GM18519 (cell line): ENCODE measurements at regions not wholly inside any gene's neighbourhood (a gene's known extent, or its start where the extent isn't known, plus 50 kb on each side); places are given as distances from the start of the nearest gene placed in this dataset.

Source experiments
- ATAC-seq: cut with Tn5 transposase; IDR thresholded peaks from one replicate; pipeline ENCODE4 v1.9.1; 2021; ENCODE audit warnings: mild to moderate bottlenecking, moderate library complexity; ENCODE audit not compliant: unreplicated experiment, low FRiP score

DNA sequence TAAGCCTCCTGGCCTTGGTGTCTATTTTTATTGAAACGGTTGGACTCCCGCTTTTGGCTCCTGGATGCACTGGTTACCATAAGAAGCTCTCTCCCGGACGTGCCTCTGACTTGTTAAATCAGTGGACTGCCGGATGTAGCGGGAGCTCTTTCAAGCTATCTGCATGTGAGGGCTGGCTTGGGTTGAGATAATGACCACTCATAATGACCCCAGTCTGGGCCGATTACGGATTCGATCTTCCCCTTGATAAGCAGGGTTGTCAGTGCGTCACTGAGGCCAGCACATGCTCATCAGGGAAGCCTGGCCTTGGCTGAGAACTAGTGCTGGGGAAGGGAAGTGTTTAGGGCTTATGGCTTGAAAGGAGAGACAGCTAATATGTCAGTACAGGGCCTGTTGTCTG is 528.1 kb downstream of the CDH26 start:
- ATAC-seq = no peak

DNA sequence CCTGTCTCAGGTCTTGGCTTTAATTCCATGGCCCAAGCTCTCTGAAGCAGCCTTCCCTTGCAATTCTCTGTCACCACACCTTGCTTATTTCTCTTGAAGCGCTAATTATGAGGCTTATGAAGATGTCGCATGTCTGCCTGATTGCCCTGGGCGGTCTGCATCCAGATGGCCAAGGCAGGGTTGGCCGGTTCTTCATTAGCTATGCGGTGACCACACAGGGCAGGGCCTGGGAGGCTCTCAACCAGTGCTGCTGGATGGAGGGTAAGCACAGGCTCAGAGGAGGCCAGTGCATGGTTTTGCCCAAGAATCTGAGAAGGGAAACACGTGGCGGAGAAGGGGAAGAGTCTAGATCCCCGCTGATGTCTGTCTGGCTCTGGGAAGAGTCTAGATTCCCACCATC is 528.7 kb downstream of the CDH26 start:
- no peak for ATAC-seq

DNA sequence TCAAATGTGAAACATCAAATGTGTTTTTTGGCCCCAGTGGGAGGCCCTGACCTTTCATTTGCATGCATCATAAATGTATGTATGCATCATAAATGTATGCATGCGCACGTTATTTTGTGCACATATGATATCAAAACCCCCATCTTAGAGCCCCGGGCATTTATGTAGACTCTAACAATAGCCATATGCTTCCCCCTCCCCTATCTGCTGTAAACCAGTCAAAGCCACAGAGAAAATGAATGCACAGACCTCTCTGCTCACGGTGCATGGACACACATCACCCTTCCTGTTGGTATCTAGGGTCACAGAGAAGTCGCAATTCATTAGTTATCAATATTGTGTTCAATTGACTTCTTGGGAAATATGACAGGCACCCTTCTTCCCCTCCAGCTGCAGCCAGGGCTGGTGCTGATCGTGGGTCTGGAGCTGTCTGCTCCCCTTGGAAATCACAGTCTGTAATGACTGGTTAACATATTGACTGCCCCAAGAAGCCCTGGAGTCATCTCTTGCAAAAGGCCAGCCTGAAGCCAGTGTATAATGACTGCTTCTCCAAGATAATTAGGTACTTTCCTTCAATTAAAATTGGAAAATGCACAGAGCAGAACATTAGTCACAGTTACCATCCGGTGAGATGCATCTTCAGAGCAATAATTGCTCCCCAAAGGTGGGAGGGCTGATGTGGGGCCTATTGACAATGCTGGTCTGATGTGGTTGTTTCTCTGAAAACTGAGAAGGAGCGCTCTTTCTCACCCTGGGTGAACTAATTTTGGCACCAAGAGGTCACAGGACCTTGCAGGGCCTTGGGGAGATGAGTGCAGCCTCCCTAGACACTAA is 532.2 kb downstream of the CDH26 start:
- ATAC-seq = no peak

DNA sequence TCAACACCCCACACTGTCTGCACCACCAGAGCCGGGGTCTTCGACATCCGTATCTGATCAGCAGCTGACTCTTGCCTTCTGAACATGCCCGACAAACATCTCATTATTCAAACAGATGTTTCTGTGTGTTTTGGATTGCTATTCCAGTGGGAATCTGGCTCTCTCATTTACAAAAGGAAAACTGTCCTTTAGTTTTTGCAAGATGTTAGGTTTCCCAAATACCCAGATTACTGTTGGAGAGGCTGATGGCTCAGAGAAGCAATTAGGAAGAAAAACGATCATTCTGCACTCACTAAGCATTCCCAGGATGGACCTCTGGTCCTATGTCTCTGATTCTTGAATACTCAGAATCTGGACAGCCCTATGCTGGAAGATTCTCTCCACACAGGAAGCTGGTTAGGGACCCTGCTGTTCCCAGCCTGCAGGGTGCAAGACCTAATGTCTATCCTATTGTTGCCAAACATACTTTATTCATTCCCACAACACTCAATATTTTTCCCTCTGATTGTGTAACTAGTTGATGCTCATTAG is 532.9 kb downstream of the CDH26 start:
- ATAC-seq = no peak

DNA sequence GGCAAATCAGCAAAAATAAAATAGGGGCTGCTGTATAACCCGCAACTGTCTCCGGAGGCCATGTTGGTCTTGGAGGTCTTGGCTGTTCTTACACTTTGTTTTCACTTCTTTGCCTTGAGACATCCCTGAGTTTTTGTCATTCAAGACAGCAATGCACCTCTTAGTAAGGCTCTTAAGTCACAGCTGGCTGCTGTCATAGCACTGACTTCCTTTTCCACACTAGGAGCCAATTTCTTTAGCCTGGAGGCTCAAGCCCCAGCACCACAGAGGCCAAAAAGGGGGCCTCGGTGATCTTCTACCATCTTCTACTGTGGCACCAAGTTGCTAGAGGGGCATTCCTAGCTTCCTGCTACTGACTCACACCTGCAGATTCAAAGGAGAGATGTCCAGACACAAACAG is 536.3 kb downstream of the CDH26 start:
- no peak for ATAC-seq

DNA sequence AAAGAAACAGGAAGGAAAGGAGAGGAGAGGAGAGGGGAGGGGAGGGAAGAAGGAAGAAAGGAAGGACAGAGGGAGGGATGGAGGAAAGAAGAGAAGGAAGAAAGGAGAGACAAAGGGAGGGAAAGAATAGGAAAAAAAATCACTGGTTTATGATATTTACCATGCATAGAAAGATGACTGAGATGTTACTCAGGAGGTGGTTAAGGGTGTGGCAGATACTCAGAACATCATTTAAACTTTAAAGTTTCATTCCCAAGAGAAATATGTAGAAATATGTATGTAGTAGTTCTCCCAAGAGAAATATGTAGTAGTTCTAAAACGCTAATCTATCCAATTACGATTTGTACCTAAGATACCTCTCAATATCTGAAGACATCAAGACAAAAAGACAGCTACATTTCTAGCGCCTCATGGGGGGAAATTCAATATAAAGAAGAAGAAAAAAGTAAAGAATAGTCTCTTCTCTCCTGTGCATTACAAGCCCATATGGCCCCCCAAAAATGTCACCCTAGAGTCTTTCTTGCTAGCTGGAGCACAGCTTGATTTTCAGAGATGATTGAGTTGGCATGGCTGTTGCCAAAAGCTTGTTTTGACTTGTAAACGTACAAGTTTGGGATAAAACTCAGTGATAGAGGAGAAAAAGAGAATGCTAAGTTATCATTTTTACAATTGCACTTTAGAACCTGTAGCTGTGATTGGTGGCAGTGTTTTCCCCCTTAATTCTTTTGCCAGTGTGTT is 539.2 kb downstream of the CDH26 start:
- no peak for ATAC-seq

DNA sequence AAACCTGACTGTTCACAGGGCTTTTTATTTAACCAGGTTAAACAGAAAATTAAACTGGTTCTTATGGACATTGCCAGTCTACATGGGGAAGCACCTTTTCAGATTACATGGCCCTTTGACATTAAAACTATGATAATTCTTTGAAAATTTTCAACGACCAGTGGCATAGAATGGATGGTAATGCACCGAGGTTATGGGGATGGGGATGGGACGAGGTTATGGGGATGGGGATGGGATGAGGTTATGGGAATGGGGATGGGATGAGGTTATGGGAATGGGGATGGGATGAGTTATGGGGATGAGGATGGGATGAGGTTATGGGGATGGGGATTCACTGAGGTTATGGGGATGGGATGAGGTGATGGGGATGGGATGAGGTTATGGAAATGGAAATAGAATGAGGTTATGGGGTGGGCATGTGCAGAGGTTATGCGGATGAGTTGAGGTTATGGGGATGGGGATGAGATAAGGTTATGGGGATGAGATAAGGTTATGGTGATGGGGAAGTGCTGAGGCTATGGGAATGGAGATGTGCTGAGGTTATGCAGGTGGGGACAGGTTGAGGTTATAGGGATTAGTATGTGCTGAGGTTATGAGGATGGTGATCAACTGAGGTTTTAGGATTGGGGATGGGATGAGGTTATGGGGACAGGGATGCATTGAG is 541.9 kb downstream of the CDH26 start:
- ATAC-seq = no peak

DNA sequence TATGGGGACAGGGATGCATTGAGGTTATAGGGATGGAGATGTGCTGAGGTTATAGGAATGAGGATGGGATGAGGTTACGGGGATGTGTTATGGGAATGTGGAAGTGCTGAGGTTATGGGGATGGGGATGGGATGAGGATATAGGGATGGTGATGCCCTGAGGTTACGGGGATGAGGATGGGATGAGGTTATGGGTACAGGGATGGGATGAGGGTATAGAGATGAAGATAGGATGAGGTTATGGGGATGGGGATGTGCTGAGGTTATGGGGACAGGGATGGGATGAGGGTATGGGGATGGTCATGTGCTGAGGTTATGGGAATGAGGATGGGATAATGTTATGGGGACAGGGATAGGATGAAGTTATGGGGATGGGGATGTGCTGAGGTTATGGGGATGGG is 542.8 kb downstream of the CDH26 start:
- no peak for ATAC-seq

DNA sequence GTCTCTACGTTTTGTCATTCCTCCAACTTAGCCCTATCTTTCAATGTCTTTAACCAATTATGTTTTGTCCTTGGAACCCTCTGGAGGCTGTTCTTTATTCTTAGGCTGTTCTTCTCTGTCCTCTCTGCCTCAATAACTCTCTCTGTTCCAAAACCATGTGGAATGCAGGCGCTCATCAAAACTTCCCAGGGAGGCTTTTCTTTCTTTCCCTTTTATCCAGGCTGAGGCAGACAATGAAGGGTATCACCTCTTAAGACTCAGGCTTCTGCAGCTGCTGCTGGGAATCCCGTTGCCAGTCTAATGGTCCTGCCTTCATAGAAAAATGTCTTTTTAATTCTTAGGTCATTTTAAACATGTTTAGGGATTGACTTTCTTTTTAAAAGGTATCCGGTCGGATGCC is 544.7 kb downstream of the CDH26 start:
- ATAC-seq = no peak

DNA sequence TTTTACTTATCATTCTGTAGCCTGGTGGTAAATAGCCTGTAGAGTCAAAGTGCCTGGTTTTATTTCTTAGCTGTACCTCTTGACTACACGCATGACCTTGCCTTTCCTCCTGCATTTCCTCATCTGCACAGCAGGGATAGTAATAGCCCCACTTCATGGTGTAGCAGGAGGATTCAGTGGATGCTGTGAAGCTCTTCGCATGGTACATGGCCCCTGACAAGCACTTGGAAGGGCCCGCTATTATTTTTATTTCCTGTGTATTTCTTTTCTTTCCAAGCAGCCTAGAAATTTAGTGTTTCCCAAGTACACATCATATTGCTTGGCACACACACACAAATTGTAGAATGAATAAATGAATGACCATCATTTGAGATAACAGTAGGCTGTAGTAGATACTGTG is 547.2 kb downstream of the CDH26 start:
- no peak for ATAC-seq

DNA sequence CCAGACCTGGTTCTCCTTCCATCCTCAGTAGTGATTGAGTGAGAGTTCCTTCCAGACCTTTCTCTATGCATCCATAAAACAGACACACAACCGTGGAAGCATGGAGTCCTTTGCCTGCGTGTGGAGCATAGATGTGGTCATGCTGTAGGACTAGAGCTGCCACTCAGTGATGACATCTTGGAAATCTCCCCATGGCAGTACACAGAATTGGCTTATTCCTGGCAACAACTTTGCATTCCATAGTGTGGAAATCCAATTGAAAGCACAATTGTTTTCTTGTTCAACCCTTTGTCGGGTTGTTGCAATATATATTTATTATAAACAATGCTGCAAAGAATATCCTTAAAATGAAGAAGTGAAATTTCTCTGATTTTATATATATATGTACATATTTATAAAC is 547.8 kb downstream of the CDH26 start:
- no peak for ATAC-seq

DNA sequence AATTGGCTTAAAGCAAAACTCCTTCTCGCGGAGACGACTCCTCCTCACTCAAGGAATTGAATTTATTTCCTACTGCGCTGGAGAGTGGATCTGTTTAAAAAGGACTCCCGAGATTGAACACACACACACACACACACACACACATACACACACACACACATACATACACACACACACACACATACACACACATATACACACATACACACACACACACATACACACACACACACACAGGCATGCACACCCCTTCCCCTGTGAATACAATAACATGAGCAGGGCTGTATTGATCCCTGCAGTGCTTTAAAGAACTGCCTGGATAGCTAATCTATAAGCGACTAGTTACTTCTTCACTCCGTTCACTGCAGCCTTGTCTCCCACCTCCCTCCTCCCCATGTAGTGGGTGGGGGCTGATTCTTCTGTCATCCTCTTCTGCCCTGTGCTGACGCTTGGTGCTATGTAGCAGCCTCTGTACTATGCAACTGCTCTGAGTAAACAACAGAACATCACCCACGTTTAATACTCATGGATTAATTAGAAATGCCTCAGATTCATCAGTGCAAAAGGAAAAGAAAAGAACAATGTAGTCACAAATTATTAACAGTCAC is 549.0 kb downstream of the CDH26 start:
- ATAC-seq = no peak

DNA sequence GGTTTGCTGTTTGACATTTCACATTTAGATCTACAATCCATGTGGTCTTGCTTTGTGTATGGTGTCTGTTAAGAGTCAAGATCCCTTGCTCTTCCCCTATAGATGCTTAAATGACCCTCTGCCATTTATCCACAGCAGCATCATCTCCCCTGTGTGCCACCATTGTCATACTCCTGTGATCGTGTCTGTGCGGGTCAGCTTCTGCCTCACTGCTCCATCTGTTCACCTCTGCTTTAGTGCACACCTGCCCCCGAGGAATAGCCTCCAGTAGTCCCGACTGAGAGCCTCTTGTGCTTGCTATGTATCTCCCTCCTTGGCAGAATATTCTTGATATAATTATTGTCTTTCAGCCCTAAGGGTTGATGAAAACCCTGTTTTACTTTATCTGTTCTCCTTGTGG is 551.2 kb downstream of the CDH26 start:
- ATAC-seq = no peak

DNA sequence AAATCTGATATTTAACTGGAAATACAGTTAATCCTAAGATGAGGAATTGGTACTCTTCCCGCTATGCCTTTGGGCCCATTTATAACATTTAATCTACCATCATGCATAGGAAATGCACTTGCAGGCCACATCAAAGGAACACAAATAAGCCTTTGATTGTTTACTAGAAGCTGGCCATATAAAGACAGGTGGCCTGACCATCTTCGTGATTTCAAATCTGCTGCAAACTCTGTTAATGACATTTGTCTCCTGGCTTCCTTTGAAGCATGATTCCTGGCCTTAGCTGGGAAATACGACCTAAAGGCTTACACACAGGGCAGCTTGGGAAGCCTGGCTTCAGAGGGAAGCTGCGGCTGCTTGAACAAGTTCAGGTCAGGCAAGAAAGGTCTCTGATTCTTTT is 552.1 kb downstream of the CDH26 start:
- ATAC-seq = no peak

DNA sequence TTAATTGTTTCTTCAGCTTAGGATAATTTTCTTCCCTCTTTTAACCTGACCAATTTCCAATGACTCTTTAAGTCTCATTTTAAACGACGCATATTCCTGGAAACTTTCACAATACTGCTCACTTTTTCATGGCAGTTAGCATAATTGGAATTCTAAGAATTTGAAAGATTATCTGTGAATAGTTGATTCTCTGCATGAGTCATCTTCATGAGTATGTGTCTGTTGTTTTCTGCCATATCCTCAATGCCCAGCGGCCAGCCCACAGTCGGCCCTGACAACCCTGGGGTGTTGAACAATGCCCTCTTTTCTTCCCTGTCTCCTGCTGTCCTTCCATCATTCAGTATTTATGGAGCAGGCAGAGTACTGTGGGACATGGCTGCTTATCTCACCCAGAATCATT is 554.2 kb downstream of the CDH26 start:
- ATAC-seq = no peak

DNA sequence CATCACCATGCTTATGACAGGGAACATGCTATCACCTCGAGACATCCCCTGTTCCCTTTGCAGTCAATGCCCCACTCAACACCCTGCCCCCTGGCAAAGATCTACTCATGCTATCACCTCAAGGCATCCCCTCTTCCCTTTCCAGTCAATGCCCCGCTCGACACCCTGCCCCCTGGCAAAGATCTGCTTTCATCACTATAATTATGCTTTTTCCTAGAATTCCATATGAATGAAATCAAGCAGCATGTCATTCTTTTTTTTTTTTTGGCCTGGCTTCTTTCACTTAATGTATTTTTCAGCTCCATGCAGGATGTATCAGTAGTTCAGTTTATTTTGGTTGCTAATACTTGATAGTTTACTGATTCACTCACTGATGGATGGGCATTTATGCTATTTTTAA is 554.9 kb downstream of the CDH26 start:
- ATAC-seq = no peak

DNA sequence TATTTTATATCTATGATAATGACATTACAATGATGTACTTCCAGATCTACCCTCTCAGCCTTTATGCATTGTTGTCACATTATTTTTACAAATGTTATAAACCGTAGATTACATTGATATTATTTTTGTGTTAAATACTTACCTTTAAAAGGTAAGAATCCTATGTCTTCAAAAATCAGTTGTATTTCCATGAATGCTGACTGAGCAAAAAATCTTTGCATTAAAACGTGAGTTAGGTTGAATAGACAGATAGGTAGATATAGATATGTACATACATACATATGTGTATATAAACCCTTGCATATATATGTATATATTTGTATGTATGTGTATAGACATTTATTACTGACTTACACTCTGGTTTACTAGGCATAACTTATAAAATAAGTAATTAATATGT is 558.2 kb downstream of the CDH26 start:
- no peak for ATAC-seq

DNA sequence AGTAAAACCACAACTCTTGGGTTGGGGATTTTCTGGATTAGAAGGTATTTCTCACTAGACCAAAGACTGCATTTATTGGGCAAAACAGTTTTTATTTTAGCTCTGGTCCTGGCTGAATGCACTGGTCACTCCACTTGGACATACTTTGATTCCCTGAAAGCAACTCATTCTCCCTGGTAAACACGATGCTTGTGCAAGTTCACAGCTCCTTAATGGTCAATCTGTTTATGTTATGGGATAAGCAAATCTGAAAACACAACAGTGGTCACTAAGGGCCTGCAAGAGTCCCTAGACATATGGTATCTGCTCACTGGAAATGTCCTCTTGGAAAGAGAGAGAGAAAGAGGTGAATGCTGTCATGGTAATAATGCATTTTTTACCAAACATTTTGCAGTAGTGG is 559.8 kb downstream of the CDH26 start:
- no peak for ATAC-seq

DNA sequence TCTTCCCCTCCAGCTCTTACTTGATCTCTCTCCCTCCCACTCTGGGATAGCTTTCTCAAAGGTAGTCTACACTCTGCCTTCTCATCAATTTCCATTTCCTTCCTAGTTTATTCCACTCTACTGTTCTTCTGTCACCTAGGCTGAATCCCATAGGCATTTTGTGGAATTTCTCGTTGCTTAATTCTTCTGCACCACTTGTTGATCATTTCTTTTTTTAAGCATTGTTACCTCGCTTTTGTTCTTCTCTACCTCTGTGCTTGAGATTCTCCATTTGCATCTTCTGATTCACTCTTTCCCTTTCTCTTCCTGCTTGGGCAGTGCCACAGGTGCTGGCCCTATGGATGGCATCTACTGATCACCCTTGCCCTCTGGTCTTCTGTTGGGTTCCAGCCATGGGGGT is 567.2 kb downstream of the CDH26 start:
- no peak for ATAC-seq

DNA sequence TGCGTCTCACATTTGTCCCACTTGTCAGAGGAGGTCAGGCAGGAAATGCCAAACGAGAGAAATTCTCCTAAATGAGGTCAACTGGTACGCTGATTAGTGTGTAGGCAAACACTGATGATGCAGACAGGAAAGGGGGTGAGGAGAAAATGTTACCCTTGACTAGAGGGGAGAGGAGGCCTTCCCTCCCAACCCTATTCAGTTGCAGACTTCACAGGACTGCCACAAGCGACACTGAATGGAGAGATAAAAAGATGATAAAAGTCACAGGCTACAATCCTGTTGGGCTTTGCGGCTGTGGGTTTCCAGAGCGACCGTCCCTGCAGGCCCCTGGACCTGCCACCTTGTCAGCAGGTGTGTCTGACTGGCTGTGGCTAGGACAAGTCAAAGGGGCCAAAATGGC is 569.4 kb downstream of the CDH26 start:
- ATAC-seq = no peak

DNA sequence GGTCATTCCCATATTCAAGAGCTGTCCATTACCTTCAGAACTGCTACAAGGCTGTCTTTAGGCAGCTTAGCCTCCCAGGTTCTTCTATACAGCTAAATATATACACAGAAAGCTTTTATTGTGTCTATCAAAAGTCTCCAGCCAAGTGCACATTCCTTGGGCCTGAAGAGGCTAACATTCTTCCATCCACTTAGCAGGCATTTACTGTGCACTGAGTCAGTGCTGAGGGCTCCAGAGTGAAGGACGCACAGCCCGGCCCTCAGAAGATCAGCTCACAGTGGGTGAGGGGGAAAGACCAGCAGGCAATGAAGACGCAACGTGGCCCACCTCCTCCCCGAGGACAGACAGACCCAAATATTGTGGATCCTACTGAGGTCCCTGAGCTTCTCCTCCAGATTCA is 569.9 kb downstream of the CDH26 start:
- no peak for ATAC-seq
